Suppressor macrophage treated with lipopolysaccharide for 1 hour (primary cell): ENCODE measurements at regions not wholly inside any gene's neighbourhood (a gene's known extent, or its start where the extent isn't known, plus 50 kb on each side); places are given as distances from the start of the nearest gene placed in this dataset.
A peak's percentile ranks its signal among the peaks of the same experiment; 100 is the strongest.

Experiments used
- DNase-seq, 3 donors: peaks; one replicate each; pipeline ENCODE4 v3.0.0-alpha.2; 2020 to 2022

GRCh38 chr13:40083841-40084240, 428.4 kb downstream of the COG6 start:
- DNase-seq: no peak

- no peak for DNase-seq
These were observed 429.5 kb downstream of the COG6 start for GRCh38 chr13:40084934-40085333.

- DNase-seq: no peak
These were observed 431.9 kb downstream of the COG6 start for GRCh38 chr13:40087091-40088002.

GRCh38 chr13:40094056-40094455, 438.6 kb downstream of the COG6 start:
- no peak for DNase-seq

GRCh38 chr13:40095695-40096356, 440.4 kb downstream of the COG6 start:
- no peak for DNase-seq

- no peak for DNase-seq
These were observed 441.0 kb downstream of the COG6 start for GRCh38 chr13:40096357-40096901.

GRCh38 chr13:40098246-40098645, 442.8 kb downstream of the COG6 start:
- DNase-seq: no peak

- DNase-seq: no peak
These were observed 446.4 kb downstream of the COG6 start for GRCh38 chr13:40101708-40102359.

- no peak for DNase-seq
These were observed 446.9 kb downstream of the COG6 start for GRCh38 chr13:40102360-40102727.

GRCh38 chr13:40102854-40103253, 447.4 kb downstream of the COG6 start:
- DNase-seq: peak in 1 of 3 donors; percentile 13

GRCh38 chr13:40103864-40104263, 448.4 kb downstream of the COG6 start:
- DNase-seq: no peak

GRCh38 chr13:40105231-40105630, 449.8 kb downstream of the COG6 start:
- no peak for DNase-seq

- DNase-seq: peak; percentile 48 to 79 (median 73)
These were observed 453.9 kb downstream of the COG6 start for GRCh38 chr13:40109351-40109844.

- DNase-seq: no peak
These were observed 458.3 kb downstream of the COG6 start for GRCh38 chr13:40113643-40114304.

GRCh38 chr13:40114305-40114896, 458.9 kb downstream of the COG6 start:
- DNase-seq: no peak

- DNase-seq: no peak
These were observed 460.0 kb downstream of the COG6 start for GRCh38 chr13:40115426-40115825.

GRCh38 chr13:40116008-40116407, 460.5 kb downstream of the COG6 start:
- peak; percentile 85 to 92 (median 91) for DNase-seq

- no peak for DNase-seq
These were observed 462.9 kb downstream of the COG6 start for GRCh38 chr13:40118337-40118736.

- DNase-seq: no peak
These were observed 464.4 kb downstream of the COG6 start for GRCh38 chr13:40119852-40120251.

- peak in 1 of 3 donors; percentile 12 for DNase-seq
These were observed 464.8 kb downstream of the COG6 start for GRCh38 chr13:40120288-40120687.

GRCh38 chr13:40120781-40121180, 465.3 kb downstream of the COG6 start:
- DNase-seq: no peak

GRCh38 chr13:40121722-40122121, 466.3 kb downstream of the COG6 start:
- DNase-seq: no peak
